Erythroblast (primary cell): ENCODE measurements at regions not wholly inside any gene's neighbourhood (a gene's known extent, or its start where the extent isn't known, plus 50 kb on each side); places are given as distances from the start of the nearest gene placed in this dataset.

ENCODE experiments used
- GATA1 ChIP-seq: IDR thresholded peaks from 2 replicates; pipeline ENCODE4 v1.6.1; 2011; ENCODE audit warnings: low read depth, mild to moderate bottlenecking, control low read depth, low read length, moderate library complexity
- POLR2A ChIP-seq: IDR thresholded peaks from 2 replicates; pipeline ENCODE4 v1.6.1; 2011; ENCODE audit warnings: mild to moderate bottlenecking, low read length

DNA sequence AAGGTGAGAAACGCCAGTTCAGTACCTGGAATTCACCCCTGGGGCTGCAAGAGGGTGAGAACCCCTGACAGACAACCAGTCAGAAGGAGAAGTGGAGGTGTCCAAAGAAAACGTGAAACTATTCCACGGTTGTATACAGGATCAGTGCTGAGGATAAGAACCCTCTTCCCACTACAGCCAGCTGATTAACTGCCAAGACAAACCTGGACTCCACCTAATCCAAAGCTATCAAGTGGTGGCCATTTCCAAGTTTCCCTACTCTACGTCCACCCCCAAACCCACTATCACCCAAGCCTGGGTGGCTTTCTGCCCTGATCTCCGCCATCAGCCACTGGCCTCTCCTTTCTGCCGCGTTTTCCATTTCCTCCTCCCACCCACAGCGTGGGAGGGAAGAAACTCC is 312.3 kb upstream of the ID2 start:
- TF ChIP-seq POLR2A (no peak), GATA1 (no peak)
